Endothelial cell of umbilical vein (primary cell): ENCODE measurements at regions not wholly inside any gene's neighbourhood (a gene's known extent, or its start where the extent isn't known, plus 50 kb on each side); places are given as distances from the start of the nearest gene placed in this dataset.

ENCODE experiments used
- BruUV-seq: library from RNA; stranded (reverse); fragments of 400-500 nt; replicated peaks from 2 replicates; lab custom pipeline; 2021; lab: Mats Ljungman, UMichigan
- CTCF ChIA-PET: fragments of 300-600, 350-600 bp; sonication (Branson Sonifier 250); formaldehyde crosslinking; loops from one replicate; lab custom pipeline; 2021; ENCODE audit warnings: antibody characterized with exemption, inconsistent platforms; lab: Charles Lee
- POLR2A ChIA-PET: fragments of 300-600, 350-600 bp; sonication (Branson Sonifier 250); formaldehyde crosslinking; loops from one replicate; lab custom pipeline; 2021; ENCODE audit warnings: antibody characterized with exemption, inconsistent platforms; lab: Charles Lee
- DNase-seq: peaks from one replicate; pipeline ENCODE4 v3.0.0-alpha.2; 2011; ENCODE audit warnings: low read depth, low spot score
- FAIRE-seq: peaks from 2 replicates; lab custom pipeline; 2011; peaks lifted over from hg19 to GRCh38; lab: Jason Lieb, UNC
- H2AFZ ChIP-seq: 2 replicates; pipeline ENCODE4 v1.6.0; 2012; ENCODE audit warnings: low read depth, low read length, control low read depth, inconsistent platforms
- H3K27ac ChIP-seq: 2 replicates; pipeline ENCODE4 v1.5.1; 2011; ENCODE audit warnings: low read depth, mild to moderate bottlenecking, control low read depth, low read length, moderate library complexity; ENCODE audit not compliant: insufficient read depth
- H3K27me3 ChIP-seq, 2 experiments: 2 replicates each; pipeline versions ENCODE4 v1.6.0 to v1.6.1; 2011; ENCODE audit warnings: low read length in 2 of 2, mixed read lengths in 1 of 2; ENCODE audit not compliant: control insufficient read depth in 2 of 2, insufficient read depth in 2 of 2
- H3K36me3 ChIP-seq, 2 experiments: 2 replicates in 1 of 2; 3 replicates in 1 of 2; pipeline ENCODE4 v1.5.1; 2011; ENCODE audit warnings: low read length in 2 of 2, mild to moderate bottlenecking in 1 of 2, moderate library complexity in 1 of 2; ENCODE audit not compliant: control insufficient read depth in 2 of 2, insufficient read depth in 2 of 2; ENCODE audit errors: extremely low read depth in 1 of 2
- H3K4me1 ChIP-seq: 3 replicates; pipeline ENCODE4 v1.5.1; 2011; ENCODE audit warnings: mild to moderate bottlenecking, low read length; ENCODE audit not compliant: control insufficient read depth, insufficient read depth; ENCODE audit errors: extremely low read depth
- H3K4me2 ChIP-seq: 2 replicates; pipeline ENCODE4 v1.6.1; 2011; ENCODE audit warnings: low read length, control low read depth, mixed read lengths; ENCODE audit not compliant: insufficient read depth
- H3K4me3 ChIP-seq, 3 experiments: fragments of 200-600 bp in 1 of 3; sonication (generic), shearing (Covaris generic) in 1 of 3; replicated peaks in 1 of 3; 2 replicates each; pipeline ENCODE4 v1.5.1; 2011 to 2016; ENCODE audit warnings: control low read depth in 3 of 3, low read length in 3 of 3, mild to moderate bottlenecking in 2 of 3, inconsistent platforms in 1 of 3, low read depth in 1 of 3, moderate library complexity in 1 of 3; ENCODE audit not compliant: insufficient read depth in 1 of 3
- H3K79me2 ChIP-seq: 2 replicates; pipeline ENCODE4 v1.6.0; 2012; ENCODE audit warnings: low read length, inconsistent platforms; ENCODE audit not compliant: control insufficient read depth, insufficient read depth
- H3K9ac ChIP-seq: replicated peaks from 2 replicates; pipeline ENCODE3; 2011; ENCODE audit warnings: low read length, control low read depth; ENCODE audit not compliant: insufficient read depth; ENCODE audit errors: extremely low read depth
- H3K9me1 ChIP-seq: replicated peaks from 3 replicates; pipeline ENCODE4 v1.6.0; 2011; ENCODE audit warnings: mild to moderate bottlenecking, low read length; ENCODE audit not compliant: control insufficient read depth, insufficient read depth; ENCODE audit errors: extremely low read depth
- H3K9me3 ChIP-seq: replicated peaks from 2 replicates; pipeline ENCODE4 v1.5.1; 2012; ENCODE audit warnings: low read length, inconsistent platforms; ENCODE audit not compliant: control insufficient read depth, insufficient read depth
- H4K20me1 ChIP-seq: replicated peaks from 2 replicates; pipeline ENCODE3; 2011; ENCODE audit warnings: mild to moderate bottlenecking, low read length; ENCODE audit not compliant: control insufficient read depth, insufficient read depth; ENCODE audit errors: extremely low read depth
- CTCF ChIP-seq, 2 donors: IDR thresholded peaks; 1 replicate in 1 of 2; 2 replicates in 1 of 2; pipeline ENCODE4 v1.5.1; 2011; ENCODE audit warnings: low read length in 2 of 2, mild to moderate bottlenecking in 2 of 2, moderate library complexity in 2 of 2, control low read depth in 1 of 2, inconsistent platforms in 1 of 2, low read depth in 1 of 2; ENCODE audit not compliant: insufficient read depth in 1 of 2; ENCODE audit errors: extremely low read depth in 1 of 2
- EZH2 ChIP-seq: IDR thresholded peaks from 2 replicates; pipeline ENCODE4 v1.6.1; 2012; ENCODE audit warnings: borderline replicate concordance, low read depth, mild to moderate bottlenecking, moderate library complexity, low read length, inconsistent platforms; ENCODE audit not compliant: severe bottlenecking
- FOS ChIP-seq: IDR thresholded peaks from 2 replicates; pipeline ENCODE4 v1.6.1; 2011; ENCODE audit warnings: mild to moderate bottlenecking, low read length, moderate library complexity, borderline replicate concordance; ENCODE audit not compliant: insufficient read depth
- GATA2 ChIP-seq: IDR thresholded peaks from 2 replicates; pipeline ENCODE4 v1.7.0; 2011; ENCODE audit warnings: low read depth, mild to moderate bottlenecking, moderate library complexity, mixed read lengths, low read length; ENCODE audit not compliant: insufficient read length, insufficient read depth
- JUN ChIP-seq: IDR thresholded peaks from 2 replicates; pipeline ENCODE4 v1.6.1; 2011; ENCODE audit warnings: borderline replicate concordance, low read depth; ENCODE audit not compliant: insufficient read length, insufficient read depth
- MAX ChIP-seq: IDR thresholded peaks from 2 replicates; pipeline ENCODE4 v1.6.1; 2011; ENCODE audit not compliant: insufficient read depth, insufficient read length
- MYC ChIP-seq: IDR thresholded peaks from one replicate; pipeline ENCODE4 v1.6.1; 2011; ENCODE audit warnings: mild to moderate bottlenecking, low read depth, low read length
- POLR2A ChIP-seq: IDR thresholded peaks from 2 replicates; pipeline ENCODE4 v1.6.1; 2012; ENCODE audit warnings: low read depth, mild to moderate bottlenecking, control low read depth, low read length
- POLR2AphosphoS5 ChIP-seq: IDR thresholded peaks from 2 replicates; pipeline ENCODE4 v1.6.1; 2012; ENCODE audit warnings: low read depth, mild to moderate bottlenecking, control low read depth, low read length, moderate library complexity; ENCODE audit not compliant: insufficient read depth
- dilution Hi-C: fragments of 300-500 bp; cut with MboI; formaldehyde crosslinking; loops from one replicate; pipeline ENCODE4 v1.15.0; 2019; ENCODE audit warnings: low sequenced_read_pairs; ENCODE audit not compliant: extremely low pct_ligation_motif_present
- intact Hi-C: fragments of 100-400 bp; cut with micrococcal nuclease; formaldehyde crosslinking; loops from one replicate; pipeline ENCODE4 v1.10.0; 2022

- ChIA-PET CTCF (interaction anchor here (1.0 to 1.2 kb wide), 2 partner anchors 10 to 15 kb away, joined by 3 to 4 read pairs; no protein-coding TSS in a partner anchor), POLR2A (no interaction called here)
- TF ChIP-seq FOS (no peak), CTCF (IDR thresholded peaks at IDR 0.05; ENCODE audit: extremely low read depth in 1 of 2, insufficient read depth in 1 of 2, low read depth in 1 of 2, low read length in 2 of 2) (peak in 1 of 2 donors; percentile 25), EZH2 (no peak)
- no peak overlapping the region for H3K4me3 ChIP-seq
- no peaks in the 10 kb centered on the region for H3K9me3 ChIP-seq
- dilution Hi-C loops (no loop called here), intact Hi-C loops (no loop called here)
- H4K20me1 ChIP-seq: no peaks in the 10 kb centered on the region
- no peak overlapping the region for H3K9ac ChIP-seq
- H3K4me2 ChIP-seq: no peak overlapping the region
- H3K79me2 ChIP-seq: no peaks in the 10 kb centered on the region
- no peak overlapping the region for H3K27ac ChIP-seq
- H3K9me1 ChIP-seq: no peaks in the 10 kb centered on the region
- no peaks in the 10 kb centered on the region for H3K36me3 ChIP-seq
- peak; percentile 13 for DNase-seq
- no peaks in the 10 kb centered on the region for H3K27me3 ChIP-seq
- no TSS peak for BruUV-seq
- no peak overlapping the region for H2AFZ ChIP-seq
- peak; percentile 79 for FAIRE-seq
- no peaks in the 10 kb centered on the region for H3K4me1 ChIP-seq
Observed at GRCh38 chr2:108169982-108170625, 69.7 kb upstream of the SULT1C3 start.

- dilution Hi-C loops: no loop called here
- H3K36me3 ChIP-seq: no peaks in the 10 kb centered on the region
- no peak overlapping the region for H3K4me2 ChIP-seq
- no peaks in the 10 kb centered on the region for H3K9me1 ChIP-seq
- H3K9ac ChIP-seq: no peak overlapping the region
- H2AFZ ChIP-seq: no peak overlapping the region
- FAIRE-seq (no peak), DNase-seq (no peak)
- H3K79me2 ChIP-seq: no peaks in the 10 kb centered on the region
- H3K4me3 ChIP-seq: no peak overlapping the region
- no TSS peak for BruUV-seq
- TF ChIP-seq GATA2: no peak
- no peak for TF ChIP-seq FOS
- TF ChIP-seq MYC: no peak
- TF ChIP-seq EZH2: no peak
- TF ChIP-seq POLR2AphosphoS5: no peak
- no peak for TF ChIP-seq CTCF (IDR thresholded peaks at IDR 0.05; ENCODE audit: extremely low read depth in 1 of 2, insufficient read depth in 1 of 2, low read depth in 1 of 2, low read length in 2 of 2)
- no peak for TF ChIP-seq POLR2A
- TF ChIP-seq MAX: no peak
- TF ChIP-seq JUN: no peak
- intact Hi-C loops: no loop called here
- no peaks in the 10 kb centered on the region for H3K9me3 ChIP-seq
- H3K27me3 ChIP-seq: no peaks in the 10 kb centered on the region
- H3K4me1 ChIP-seq: no peaks in the 10 kb centered on the region
- no peak overlapping the region for H3K27ac ChIP-seq
- ChIA-PET POLR2A (no interaction called here), CTCF (interaction anchor here (1.3 kb wide), 1 partner anchor 13 kb away, joined by 5 read pairs; no protein-coding TSS in a partner anchor)
- no peaks in the 10 kb centered on the region for H4K20me1 ChIP-seq
Observed at GRCh38 chr2:108171657-108172056, 68.1 kb upstream of the SULT1C3 start.
